Brain microvascular endothelial cell (primary cell): ENCODE measurements at regions not wholly inside any gene's neighbourhood (a gene's known extent, or its start where the extent isn't known, plus 50 kb on each side); places are given as distances from the start of the nearest gene placed in this dataset.

Experiments used
- DNase-seq: peaks from one replicate; pipeline ENCODE4 v3.0.0-alpha.2; 2020
- H3K27ac ChIP-seq: fragments of 250-450 bp; sonication (Bioruptor Pico); 2 replicates; pipeline ENCODE4 v1.5.1; 2020; ENCODE audit warnings: mild to moderate bottlenecking, moderate library complexity
- H3K27me3 ChIP-seq: fragments of 250-450 bp; sonication (Bioruptor Pico); replicated peaks from 2 replicates; pipeline ENCODE4 v1.5.1; 2020; ENCODE audit warnings: mild to moderate bottlenecking
- H3K36me3 ChIP-seq: fragments of 250-450 bp; sonication (Bioruptor Pico); replicated peaks from 2 replicates; pipeline ENCODE4 v1.5.1; 2020; ENCODE audit warnings: mild to moderate bottlenecking
- H3K4me3 ChIP-seq: 2 replicates; pipeline ENCODE4 v1.5.1; 2011; ENCODE audit warnings: low read depth, mild to moderate bottlenecking, control low read depth, low read length, moderate library complexity
- in situ Hi-C: cut with HindIII; loops from 2 replicates; pipeline ENCODE4 v1.10.0; 2017; ENCODE audit warnings: low sequenced_read_pairs, low pct_ligation_motif_present
- TF ChIP-seq, protein P1 (sequence below): IDR thresholded peaks from 2 replicates; pipeline ENCODE4 v1.5.1; 2011; ENCODE audit warnings: low read depth, mild to moderate bottlenecking, moderate library complexity, low read length, control low read depth, inconsistent platforms; ENCODE audit errors: missing control alignments

DNA sequence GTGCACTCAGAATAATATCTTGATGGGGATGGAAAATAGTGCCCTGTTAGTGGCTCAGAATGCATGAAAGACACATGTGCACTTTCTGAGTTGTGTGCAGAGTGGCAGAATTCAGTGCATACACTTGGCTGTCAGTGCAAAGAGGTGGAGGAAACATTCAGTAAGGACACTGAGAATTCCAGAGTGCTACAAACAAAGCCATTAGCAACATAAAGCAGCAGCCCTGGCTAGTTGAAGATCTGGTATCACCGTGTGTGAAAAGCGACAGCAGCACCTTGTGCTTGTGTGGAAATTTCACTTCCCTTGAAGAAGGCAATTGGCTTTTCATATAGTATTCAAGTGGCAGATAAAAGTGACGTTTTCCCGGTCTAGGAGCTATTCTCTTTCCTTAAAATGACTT lies 810.4 kb downstream of the TRIML1 start:
- Histone ChIP-seq H3K27me3 (no peaks in the 10 kb centered on the region), H3K27ac (no peak overlapping the region), H3K4me3 (no peak overlapping the region), H3K36me3 (no peaks in the 10 kb centered on the region)
- in situ Hi-C loops, result no loop called here
- TF ChIP-seq, protein P1, sequence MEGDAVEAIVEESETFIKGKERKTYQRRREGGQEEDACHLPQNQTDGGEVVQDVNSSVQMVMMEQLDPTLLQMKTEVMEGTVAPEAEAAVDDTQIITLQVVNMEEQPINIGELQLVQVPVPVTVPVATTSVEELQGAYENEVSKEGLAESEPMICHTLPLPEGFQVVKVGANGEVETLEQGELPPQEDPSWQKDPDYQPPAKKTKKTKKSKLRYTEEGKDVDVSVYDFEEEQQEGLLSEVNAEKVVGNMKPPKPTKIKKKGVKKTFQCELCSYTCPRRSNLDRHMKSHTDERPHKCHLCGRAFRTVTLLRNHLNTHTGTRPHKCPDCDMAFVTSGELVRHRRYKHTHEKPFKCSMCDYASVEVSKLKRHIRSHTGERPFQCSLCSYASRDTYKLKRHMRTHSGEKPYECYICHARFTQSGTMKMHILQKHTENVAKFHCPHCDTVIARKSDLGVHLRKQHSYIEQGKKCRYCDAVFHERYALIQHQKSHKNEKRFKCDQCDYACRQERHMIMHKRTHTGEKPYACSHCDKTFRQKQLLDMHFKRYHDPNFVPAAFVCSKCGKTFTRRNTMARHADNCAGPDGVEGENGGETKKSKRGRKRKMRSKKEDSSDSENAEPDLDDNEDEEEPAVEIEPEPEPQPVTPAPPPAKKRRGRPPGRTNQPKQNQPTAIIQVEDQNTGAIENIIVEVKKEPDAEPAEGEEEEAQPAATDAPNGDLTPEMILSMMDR, result no peak
- DNase-seq, result no peak

DNA sequence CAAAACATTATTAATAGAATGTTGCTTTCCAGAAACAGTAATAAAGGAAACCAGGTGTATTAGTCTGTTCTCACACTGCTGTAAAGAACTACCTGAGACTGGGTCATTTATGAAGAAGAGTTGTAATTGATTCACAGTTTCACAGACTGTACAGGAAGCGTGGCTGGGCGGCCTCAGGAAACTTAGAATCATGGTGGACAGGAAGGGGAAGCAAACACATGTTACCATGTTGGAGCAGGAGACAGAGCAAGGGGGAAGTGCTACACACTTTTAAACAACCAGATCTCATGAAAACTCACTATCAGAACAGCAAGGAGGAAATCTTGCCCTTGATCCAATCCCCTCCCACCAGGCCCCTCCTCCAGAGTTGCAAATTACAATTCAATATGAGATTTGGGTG lies 815.8 kb downstream of the TRIML1 start:
- H3K27ac ChIP-seq, result no peak overlapping the region
- TF ChIP-seq, protein P1, result no peak
- no peak overlapping the region for H3K4me3 ChIP-seq
- H3K27me3 ChIP-seq, result no peaks in the 10 kb centered on the region
- in situ Hi-C loops, result no loop called here
- no peak for DNase-seq
- H3K36me3 ChIP-seq, result no peaks in the 10 kb centered on the region

DNA sequence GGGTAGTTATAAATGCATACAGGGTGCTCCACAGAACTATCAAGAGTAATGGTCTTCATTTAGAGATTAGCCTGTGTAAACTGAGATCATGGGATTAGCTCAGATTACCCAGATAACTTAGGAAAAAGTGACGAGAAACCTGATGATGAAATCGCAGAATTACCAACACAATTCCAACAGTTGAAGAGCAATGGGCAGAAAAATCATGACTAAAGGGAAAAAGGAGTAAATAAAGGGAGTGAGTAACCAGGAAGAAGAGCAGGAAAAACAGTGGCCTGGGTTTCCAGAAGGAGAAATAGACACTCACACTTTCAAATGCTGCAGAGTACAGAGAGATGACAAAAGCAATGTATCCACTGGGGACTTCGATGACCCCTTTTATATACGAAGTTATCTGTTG lies 817.3 kb downstream of the TRIML1 start:
- in situ Hi-C loops, result no loop called here

DNA sequence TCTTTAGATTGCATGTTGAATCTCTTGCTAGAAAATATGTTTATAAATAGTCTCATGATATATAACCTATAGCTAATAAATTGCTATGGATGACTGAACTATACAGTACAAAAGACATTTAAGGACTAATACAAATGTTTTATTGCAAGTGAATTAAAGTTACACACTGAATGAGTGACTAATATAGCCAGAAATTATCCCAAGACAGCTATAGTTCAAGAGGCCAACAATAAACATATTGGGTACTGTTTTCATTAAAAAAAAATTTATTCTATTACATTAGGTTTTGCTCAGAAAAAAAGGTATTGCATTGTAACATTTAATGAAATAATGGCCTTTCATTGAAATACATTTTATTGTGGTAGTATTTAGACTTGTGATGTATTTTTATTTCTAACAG lies 819.1 kb downstream of the TRIML1 start:
- TF ChIP-seq, protein P1, result no peak
- H3K36me3 ChIP-seq, result no peaks in the 10 kb centered on the region
- DNase-seq, result no peak
- in situ Hi-C loops, result no loop called here
- no peak overlapping the region for H3K4me3 ChIP-seq
- H3K27me3 ChIP-seq, result no peaks in the 10 kb centered on the region
- H3K27ac ChIP-seq, result no peak overlapping the region

More for the DNA sequence above, 817.3 kb downstream of the TRIML1 start:
- DNase-seq, result no peak
- TF ChIP-seq, protein P1, result no peak
- H3K4me3 ChIP-seq, result no peak overlapping the region
- no peaks in the 10 kb centered on the region for H3K27me3 ChIP-seq
- no peaks in the 10 kb centered on the region for H3K36me3 ChIP-seq
- no peak overlapping the region for H3K27ac ChIP-seq

DNA sequence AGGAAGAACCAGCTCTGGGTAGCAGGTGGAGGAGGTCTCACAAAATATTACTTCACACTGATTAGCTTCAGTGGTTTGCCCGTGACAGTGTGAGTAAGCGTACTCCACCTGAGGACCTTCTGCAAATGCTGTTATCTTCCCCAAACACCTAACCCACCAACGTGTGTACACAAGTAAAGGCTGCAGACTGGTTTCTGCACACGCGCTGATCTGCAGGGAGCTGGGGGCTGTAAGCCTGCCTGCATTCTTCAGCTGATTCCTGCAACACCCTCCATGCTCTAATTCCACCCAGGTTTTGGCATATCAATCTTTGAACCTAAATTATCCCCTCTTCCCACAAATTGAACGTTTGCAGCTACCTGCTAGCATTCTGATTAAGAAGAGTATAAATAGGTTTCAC lies 820.2 kb downstream of the TRIML1 start:
- no peaks in the 10 kb centered on the region for H3K36me3 ChIP-seq
- H3K4me3 ChIP-seq, result no peak overlapping the region
- TF ChIP-seq, protein P1, result no peak
- in situ Hi-C loops, result no loop called here
- no peaks in the 10 kb centered on the region for H3K27me3 ChIP-seq
- H3K27ac ChIP-seq, result no peak overlapping the region
- no peak for DNase-seq

DNA sequence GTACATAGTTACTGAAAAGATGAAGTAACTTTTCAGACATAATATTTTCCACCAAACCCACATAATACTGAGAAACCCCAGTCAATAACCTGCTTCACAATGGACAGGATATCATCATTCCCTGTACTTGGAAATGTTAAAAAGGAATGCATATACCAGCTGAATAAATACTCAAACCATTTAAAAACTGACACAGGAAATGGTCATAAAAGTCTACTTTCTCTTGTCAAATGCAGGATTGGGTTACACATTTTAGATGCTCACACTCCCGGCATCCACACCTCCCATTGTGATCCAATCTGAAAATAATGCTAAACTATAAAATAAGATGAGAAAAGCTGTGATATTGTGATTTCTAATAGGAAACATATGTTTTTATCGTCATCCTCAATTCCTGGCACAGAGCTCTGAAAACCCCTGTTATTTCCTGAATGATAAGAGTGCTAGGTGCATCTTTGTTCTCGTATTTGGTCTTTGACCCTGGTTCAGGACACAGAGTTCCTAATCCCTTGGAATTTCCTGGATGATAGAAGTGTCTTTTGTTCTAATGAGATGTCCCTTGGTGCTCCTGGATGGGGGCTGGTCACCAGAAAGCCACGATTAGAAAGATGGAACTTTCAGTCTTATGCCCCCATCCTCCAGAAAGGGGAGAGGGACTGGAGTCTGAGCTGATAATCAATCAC lies 821.3 kb downstream of the TRIML1 start:
- no peak overlapping the region for H3K4me3 ChIP-seq
- TF ChIP-seq, protein P1, result no peak
- peak; percentile 20 for DNase-seq
- in situ Hi-C loops, result no loop called here
- no peaks in the 10 kb centered on the region for H3K36me3 ChIP-seq
- H3K27me3 ChIP-seq, result no peaks in the 10 kb centered on the region
- no peak overlapping the region for H3K27ac ChIP-seq
